OCI-LY1 (cell line): ENCODE measurements at regions not wholly inside any gene's neighbourhood (a gene's known extent, or its start where the extent isn't known, plus 50 kb on each side); places are given as distances from the start of the nearest gene placed in this dataset.

Experiments used
- H2AFZ ChIP-seq: fragments of 200-600 bp; sonication (generic), shearing (Covaris generic); 2 replicates; pipeline ENCODE4 v1.6.0; 2014; ENCODE audit warnings: antibody characterized with exemption, mild to moderate bottlenecking, low read length
- H3F3A ChIP-seq: fragments of 200-600 bp; sonication (generic), shearing (Covaris generic); 2 replicates; pipeline ENCODE4 v1.6.0; 2014; ENCODE audit warnings: mild to moderate bottlenecking, antibody characterized with exemption, low read length, moderate library complexity; ENCODE audit not compliant: insufficient read depth
- H3K27ac ChIP-seq: fragments of 200-600 bp; sonication (generic); 2 replicates; pipeline ENCODE4 v1.5.1; 2014; ENCODE audit warnings: low read length, mixed run types, mild to moderate bottlenecking, low read depth; ENCODE audit not compliant: poor library complexity, severe bottlenecking
- H3K27me3 ChIP-seq: fragments of 200-600 bp; sonication (generic); 2 replicates; pipeline ENCODE4 v1.6.0; 2014; ENCODE audit warnings: antibody characterized with exemption, mild to moderate bottlenecking, low read length, moderate library complexity; ENCODE audit not compliant: insufficient read depth
- H3K36me3 ChIP-seq: fragments of 200-600 bp; sonication (generic); 2 replicates; pipeline ENCODE4 v1.6.1; 2014; ENCODE audit warnings: mild to moderate bottlenecking, antibody characterized with exemption, low read length, moderate library complexity, mixed read lengths; ENCODE audit not compliant: insufficient read depth
- H3K4me1 ChIP-seq: fragments of 200-600 bp; sonication (generic); 2 replicates; pipeline ENCODE4 v1.5.1; 2014; ENCODE audit warnings: mild to moderate bottlenecking, low read length, moderate library complexity; ENCODE audit not compliant: insufficient read depth, severe bottlenecking
- H3K4me2 ChIP-seq: fragments of 200-600 bp; sonication (generic), shearing (Covaris generic); 2 replicates; pipeline ENCODE4 v1.6.1; 2014; ENCODE audit warnings: low read length
- H3K4me3 ChIP-seq: fragments of 200-600 bp; sonication (generic); 2 replicates; pipeline ENCODE4 v1.5.1; 2014; ENCODE audit warnings: low read length, low read depth, mild to moderate bottlenecking, mixed read lengths; ENCODE audit not compliant: poor library complexity, severe bottlenecking
- H3K79me2 ChIP-seq: fragments of 200-600 bp; shearing (Covaris generic); 2 replicates; pipeline ENCODE4 v1.6.1; 2016; ENCODE audit warnings: mixed run types, low read length, mixed read lengths; ENCODE audit not compliant: insufficient read depth
- H3K9ac ChIP-seq: fragments of 200-600 bp; sonication (generic), shearing (Covaris generic); 2 replicates; pipeline ENCODE4 v1.6.1; 2014; ENCODE audit warnings: mild to moderate bottlenecking, low read length, mixed read lengths
- H3K9me2 ChIP-seq: fragments of 200-600 bp; sonication (generic), shearing (Covaris generic); 2 replicates; pipeline ENCODE4 v1.6.1; 2014; ENCODE audit warnings: low read depth, mild to moderate bottlenecking, low read length, mixed read lengths
- H3K9me3 ChIP-seq: fragments of 200-600 bp; shearing (Covaris generic); 2 replicates; pipeline ENCODE4 v1.6.1; 2014; ENCODE audit warnings: low read length, mixed read lengths
- H4K20me1 ChIP-seq: fragments of 200-600 bp; sonication (generic), shearing (Covaris generic); 2 replicates; pipeline ENCODE4 v1.6.0; 2016; ENCODE audit warnings: mild to moderate bottlenecking, low read length; ENCODE audit not compliant: insufficient read depth
- CTCF ChIP-seq: fragments of 200-600 bp; sonication (generic), shearing (Covaris generic); IDR thresholded peaks from 2 replicates; pipeline ENCODE4 v1.5.1; 2017; ENCODE audit warnings: mild to moderate bottlenecking, antibody characterized with exemption, low read length, moderate library complexity, mixed read lengths
- EZH2 ChIP-seq: fragments of 200-600 bp; sonication (generic), shearing (Covaris generic); IDR thresholded peaks from 2 replicates; pipeline ENCODE4 v1.8.0; 2017; ENCODE audit warnings: borderline replicate concordance, mixed run types, mild to moderate bottlenecking, antibody characterized with exemption, low read length, moderate library complexity, mixed read lengths

GRCh38 chr3:80668600-80669294, 900.9 kb upstream of the ROBO1 start:
- H3K36me3 ChIP-seq, result no peaks in the 10 kb centered on the region
- H3K4me3 ChIP-seq, result no peak overlapping the region
- no peaks in the 10 kb centered on the region for H3K9me2 ChIP-seq
- H3K9me3 ChIP-seq, result no peaks in the 10 kb centered on the region
- H3K4me1 ChIP-seq, result no peaks in the 10 kb centered on the region
- H3F3A ChIP-seq, result no peaks in the 10 kb centered on the region
- no peaks in the 10 kb centered on the region for H3K27me3 ChIP-seq
- no peak overlapping the region for H3K9ac ChIP-seq
- no peak overlapping the region for H3K4me2 ChIP-seq
- TF ChIP-seq EZH2 (no peak), CTCF (no peak)
- H3K79me2 ChIP-seq, result no peaks in the 10 kb centered on the region
- no peaks in the 10 kb centered on the region for H4K20me1 ChIP-seq
- no peak overlapping the region for H2AFZ ChIP-seq
- no peak overlapping the region for H3K27ac ChIP-seq

GRCh38 chr3:80668100-80668499, 900.3 kb upstream of the ROBO1 start:
- H3K9ac ChIP-seq, result no peak overlapping the region
- no peak overlapping the region for H3K27ac ChIP-seq
- H3K36me3 ChIP-seq, result no peaks in the 10 kb centered on the region
- H4K20me1 ChIP-seq, result no peaks in the 10 kb centered on the region
- no peaks in the 10 kb centered on the region for H3K79me2 ChIP-seq
- H2AFZ ChIP-seq, result no peak overlapping the region
- no peak overlapping the region for H3K4me2 ChIP-seq
- TF ChIP-seq CTCF, result no peak
- TF ChIP-seq EZH2, result no peak
- H3K4me1 ChIP-seq, result no peaks in the 10 kb centered on the region
- no peak overlapping the region for H3K4me3 ChIP-seq
- H3F3A ChIP-seq, result no peaks in the 10 kb centered on the region
- no peaks in the 10 kb centered on the region for H3K27me3 ChIP-seq
- H3K9me2 ChIP-seq, result no peaks in the 10 kb centered on the region
- no peaks in the 10 kb centered on the region for H3K9me3 ChIP-seq

DNA sequence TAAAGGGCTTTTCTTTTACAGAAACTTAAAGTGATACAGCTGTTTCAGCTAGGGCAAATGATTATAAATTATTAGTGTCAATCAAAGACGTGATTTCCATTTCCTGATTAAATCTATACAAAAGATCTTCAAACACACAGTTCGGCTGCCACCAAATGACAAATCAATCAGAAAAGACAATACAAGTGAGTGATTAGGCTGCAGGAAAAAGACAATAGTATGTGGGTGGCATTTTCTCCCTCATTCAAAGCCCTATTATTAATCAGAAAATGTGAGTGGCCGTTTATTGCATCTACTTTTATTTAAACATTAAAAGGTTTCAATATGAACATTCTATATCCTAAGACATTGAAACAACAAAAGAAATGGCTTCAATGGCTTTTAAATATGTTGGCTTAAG, 895.6 kb upstream of the ROBO1 start:
- H3K27me3 ChIP-seq, result no peaks in the 10 kb centered on the region
- no peak overlapping the region for H2AFZ ChIP-seq
- no peaks in the 10 kb centered on the region for H4K20me1 ChIP-seq
- H3K9me2 ChIP-seq, result no peaks in the 10 kb centered on the region
- no peaks in the 10 kb centered on the region for H3F3A ChIP-seq
- no peak overlapping the region for H3K27ac ChIP-seq
- H3K9ac ChIP-seq, result no peak overlapping the region
- no peaks in the 10 kb centered on the region for H3K36me3 ChIP-seq
- TF ChIP-seq EZH2 (no peak), CTCF (no peak)
- H3K9me3 ChIP-seq, result no peaks in the 10 kb centered on the region
- H3K4me3 ChIP-seq, result no peak overlapping the region
- H3K79me2 ChIP-seq, result no peaks in the 10 kb centered on the region
- no peak overlapping the region for H3K4me2 ChIP-seq
- no peaks in the 10 kb centered on the region for H3K4me1 ChIP-seq
